ENCODE measurements at regions not wholly inside any gene's neighbourhood (a gene's known extent, or its start where the extent isn't known, plus 50 kb on each side); places are given as distances from the start of the nearest gene placed in this dataset.

GRCh38 chr10:42911359-42911758 lies 128.8 kb downstream of the BMS1 start:
- H3K4me3 ChIP-seq (ENCODE audit: low read depth, low read length, poor library complexity, severe bottlenecking): no peak overlapping the region
- H3K9me2 ChIP-seq (ENCODE audit: insufficient read depth, low read length): no peaks in the 10 kb centered on the region
- H3K4me2 ChIP-seq (ENCODE audit: low read length): no peak overlapping the region
- no peak overlapping the region for H3K27ac ChIP-seq (ENCODE audit: low read depth, low read length, poor library complexity, severe bottlenecking)
- no peaks in the 10 kb centered on the region for H3K79me2 ChIP-seq (ENCODE audit: insufficient read depth, low read depth, low read length)
- H3K4me1 ChIP-seq (ENCODE audit: insufficient read depth, low read length, poor library complexity, severe bottlenecking): no peaks in the 10 kb centered on the region
- no peaks in the 10 kb centered on the region for H4K20me1 ChIP-seq (ENCODE audit: insufficient read depth, low read length)
- H3K36me3 ChIP-seq (ENCODE audit: insufficient read depth, low read length): no peaks in the 10 kb centered on the region
- no peaks in the 10 kb centered on the region for H3K9me3 ChIP-seq (ENCODE audit: low read length)
- CTCF ChIA-PET (ENCODE audit: unreplicated experiment): no interaction called here
- POLR2A ChIA-PET: no interaction called here
- intact Hi-C loops (cut with micrococcal nuclease; ENCODE audit: unreplicated experiment): no loop called here
- BruUV-seq (replicated peaks): no TSS peak
- no peak for DNase-seq (ENCODE audit: low spot score)
- H2AFZ ChIP-seq (ENCODE audit: low read length): no peak overlapping the region
- TF ChIP-seq EZH2phosphoT487 (IDR thresholded peaks at IDR 0.05; ENCODE audit: borderline replicate concordance, low read depth, low read length) (no peak), CTCF (conservative IDR thresholded peaks at IDR 0.05; ENCODE audit: low read length) (no peak)

GRCh38 chr10:42916974-42917373 lies 134.4 kb downstream of the BMS1 start:
- H3K9me3 ChIP-seq (ENCODE audit: low read length): no peaks in the 10 kb centered on the region
- no peaks in the 10 kb centered on the region for H3K4me1 ChIP-seq (ENCODE audit: insufficient read depth, low read length, poor library complexity, severe bottlenecking)
- H3K36me3 ChIP-seq (ENCODE audit: insufficient read depth, low read length): no peaks in the 10 kb centered on the region
- H2AFZ ChIP-seq (ENCODE audit: low read length): no peak overlapping the region
- no peak for DNase-seq (ENCODE audit: low spot score)
- TF ChIP-seq EZH2phosphoT487 (IDR thresholded peaks at IDR 0.05; ENCODE audit: borderline replicate concordance, low read depth, low read length) (no peak), CTCF (conservative IDR thresholded peaks at IDR 0.05; ENCODE audit: low read length) (no peak)
- H3K27ac ChIP-seq (ENCODE audit: low read depth, low read length, poor library complexity, severe bottlenecking): no peak overlapping the region
- no TSS peak for BruUV-seq (replicated peaks)
- H3K9me2 ChIP-seq (ENCODE audit: insufficient read depth, low read length): no peaks in the 10 kb centered on the region
- ChIA-PET POLR2A (no interaction called here), CTCF (ENCODE audit: unreplicated experiment) (no interaction called here)
- intact Hi-C loops (cut with micrococcal nuclease; ENCODE audit: unreplicated experiment): no loop called here
- no peaks in the 10 kb centered on the region for H4K20me1 ChIP-seq (ENCODE audit: insufficient read depth, low read length)
- no peaks in the 10 kb centered on the region for H3K79me2 ChIP-seq (ENCODE audit: insufficient read depth, low read depth, low read length)
- no peak overlapping the region for H3K4me3 ChIP-seq (ENCODE audit: low read depth, low read length, poor library complexity, severe bottlenecking)
- H3K4me2 ChIP-seq (ENCODE audit: low read length): no peak overlapping the region

GRCh38 chr10:42917821-42918220 lies 135.2 kb downstream of the BMS1 start:
- Histone ChIP-seq H3K27ac (ENCODE audit: low read depth, low read length, poor library complexity, severe bottlenecking) (no peak overlapping the region), H2AFZ (ENCODE audit: low read length) (no peak overlapping the region), H4K20me1 (ENCODE audit: insufficient read depth, low read length) (no peaks in the 10 kb centered on the region), H3K4me3 (ENCODE audit: low read depth, low read length, poor library complexity, severe bottlenecking) (no peak overlapping the region), H3K9me3 (ENCODE audit: low read length) (no peaks in the 10 kb centered on the region), H3K4me1 (ENCODE audit: insufficient read depth, low read length, poor library complexity, severe bottlenecking) (no peaks in the 10 kb centered on the region), H3K79me2 (ENCODE audit: insufficient read depth, low read depth, low read length) (no peaks in the 10 kb centered on the region), H3K4me2 (ENCODE audit: low read length) (no peak overlapping the region), H3K36me3 (ENCODE audit: insufficient read depth, low read length) (no peaks in the 10 kb centered on the region), H3K9me2 (ENCODE audit: insufficient read depth, low read length) (no peaks in the 10 kb centered on the region)
- intact Hi-C loops (cut with micrococcal nuclease; ENCODE audit: unreplicated experiment): no loop called here
- DNase-seq (ENCODE audit: low spot score): no peak
- CTCF ChIA-PET (ENCODE audit: unreplicated experiment): no interaction called here
- BruUV-seq (replicated peaks): no TSS peak
- no peak for TF ChIP-seq CTCF (conservative IDR thresholded peaks at IDR 0.05; ENCODE audit: low read length)
- POLR2A ChIA-PET: no interaction called here

All from OCI-LY7 (cell line).